Tibial artery (tissue), 4 donors: ENCODE measurements at regions not wholly inside any gene's neighbourhood (a gene's known extent, or its start where the extent isn't known, plus 50 kb on each side); places are given as distances from the start of the nearest gene placed in this dataset.
"Not testable (repeated sequence)": the region's sequence is repeated elsewhere in the genome, so short reads cannot be mapped to it uniquely, and the experiment has no call there.

Experiments used
- DNase-seq, 2 donors: peaks; one replicate each; pipeline ENCODE4 v3.0.0-alpha.2; 2019
- H3K27ac ChIP-seq, 2 donors: fragments of 200-600 bp; sonication (generic) in 1 of 2; 1 replicate in 1 of 2; 2 replicates in 1 of 2; pipeline ENCODE4 v1.5.1; 2018 to 2019; ENCODE audit warnings: mild to moderate bottlenecking in 1 of 2
- H3K27me3 ChIP-seq, 2 donors: fragments of 200-600 bp; sonication (generic) in 1 of 2; one replicate each; pipeline versions ENCODE4 v1.5.1 to v1.6.0; 2016 to 2019
- H3K36me3 ChIP-seq, 3 donors: fragments of 200-600 bp; sonication (generic) in 2 of 3; one replicate each; pipeline ENCODE4 v1.5.1; 2016 to 2019; ENCODE audit warnings: mild to moderate bottlenecking in 2 of 3
- H3K4me1 ChIP-seq, 4 donors: fragments of 200-600 bp; sonication (generic) in 2 of 4; 1 replicate in 3 of 4; 2 replicates in 1 of 4; pipeline ENCODE4 v1.5.1; 2016 to 2019
- H3K4me3 ChIP-seq, 2 donors: fragments of 200-600 bp; sonication (generic) in 1 of 2; 1 replicate in 1 of 2; 2 replicates in 1 of 2; pipeline ENCODE4 v1.5.1; 2018 to 2019; ENCODE audit warnings: mild to moderate bottlenecking in 2 of 2
- H3K9me3 ChIP-seq, 3 donors: fragments of 200-600 bp; sonication (generic) in 1 of 3; one replicate each; pipeline ENCODE4 v1.5.1; 2016 to 2019
- CTCF ChIP-seq, 2 experiments: fragments of 200-600 bp in 1 of 2; fragments of 450-650 bp in 1 of 2; IDR thresholded peaks; one replicate each; pipeline ENCODE4 v1.5.1; 2017 to 2019; ENCODE audit warnings: antibody characterized with exemption in 2 of 2, mild to moderate bottlenecking in 1 of 2, moderate library complexity in 1 of 2
- intact Hi-C: fragments of 100-400 bp; cut with DNase I; formaldehyde crosslinking; loops from one replicate; pipeline ENCODE4 v1.15.0; 2023; ENCODE audit warnings: low total_unique reads

GRCh38 chr5:155807884-155808576 is 518.9 kb upstream of the SGCD start:
- Histone ChIP-seq H3K27ac (no peak overlapping the region), H3K4me1 (no peaks in the 10 kb centered on the region), H3K9me3 (no peaks in the 10 kb centered on the region), H3K4me3 (no peak overlapping the region), H3K27me3 (no peaks in the 10 kb centered on the region), H3K36me3 (no peaks in the 10 kb centered on the region)
- no peak for TF ChIP-seq CTCF (IDR thresholded peaks at IDR 0.05)
- DNase-seq = no peak
- intact Hi-C loops = no loop called here

- H3K9me3 ChIP-seq = no peaks in the 10 kb centered on the region
- peaks cover 0 to 12% (median 0%) of the 10 kb centered on the region in 4 donors for H3K4me1 ChIP-seq
- no peak overlapping the region for H3K4me3 ChIP-seq
- no peaks in the 10 kb centered on the region for H3K27me3 ChIP-seq
- no peak overlapping the region for H3K27ac ChIP-seq
- DNase-seq = no peak
- TF ChIP-seq CTCF (IDR thresholded peaks at IDR 0.05) = no peak
- intact Hi-C loops = no loop called here
- H3K36me3 ChIP-seq = no peaks in the 10 kb centered on the region
These were observed 511.7 kb upstream of the SGCD start for GRCh38 chr5:155815248-155815647.

- DNase-seq = no peak
- H3K4me3 ChIP-seq = no peak overlapping the region
- no peak overlapping the region for H3K27ac ChIP-seq
- TF ChIP-seq CTCF (IDR thresholded peaks at IDR 0.05) = no peak
- no peaks in the 10 kb centered on the region for H3K9me3 ChIP-seq
- no peaks in the 10 kb centered on the region for H3K36me3 ChIP-seq
- intact Hi-C loops = no loop called here
- peaks cover 0 to 6% (median 0%) of the 10 kb centered on the region in 4 donors for H3K4me1 ChIP-seq
- no peaks in the 10 kb centered on the region for H3K27me3 ChIP-seq
These were observed 504.8 kb upstream of the SGCD start for GRCh38 chr5:155822177-155822576.

- H3K27ac ChIP-seq = no peak overlapping the region
- DNase-seq = no peak
- no peak for TF ChIP-seq CTCF (IDR thresholded peaks at IDR 0.05)
- no peaks in the 10 kb centered on the region for H3K9me3 ChIP-seq
- no peaks in the 10 kb centered on the region for H3K27me3 ChIP-seq
- H3K4me3 ChIP-seq = no peak overlapping the region
- H3K36me3 ChIP-seq = no peaks in the 10 kb centered on the region
- no peaks in the 10 kb centered on the region for H3K4me1 ChIP-seq
- intact Hi-C loops = no loop called here
These were observed 500.1 kb upstream of the SGCD start for GRCh38 chr5:155826611-155827507.

- H3K9me3 ChIP-seq, DNase-seq, H3K4me3 ChIP-seq, H3K27ac ChIP-seq, intact Hi-C loops, H3K36me3 ChIP-seq, H3K4me1 ChIP-seq, H3K27me3 ChIP-seq: not testable (repeated sequence)
These were observed 499.5 kb upstream of the SGCD start for GRCh38 chr5:155827508-155827815.

GRCh38 chr5:155827949-155828348 is 499.0 kb upstream of the SGCD start:
- intact Hi-C loops = no loop called here
- H3K9me3 ChIP-seq = no peaks in the 10 kb centered on the region
- H3K4me3 ChIP-seq = no peak overlapping the region
- no peak overlapping the region for H3K27ac ChIP-seq
- TF ChIP-seq CTCF (IDR thresholded peaks at IDR 0.05) = no peak
- no peaks in the 10 kb centered on the region for H3K4me1 ChIP-seq
- H3K36me3 ChIP-seq = no peaks in the 10 kb centered on the region
- DNase-seq = no peak
- H3K27me3 ChIP-seq = no peaks in the 10 kb centered on the region
